HG02938 (cell line): ENCODE measurements at regions not wholly inside any gene's neighbourhood (a gene's known extent, or its start where the extent isn't known, plus 50 kb on each side); places are given as distances from the start of the nearest gene placed in this dataset.

Source experiments
- ATAC-seq: cut with Tn5 transposase; IDR thresholded peaks from one replicate; pipeline ENCODE4 v1.9.1; 2021; ENCODE audit warnings: mild to moderate bottlenecking, moderate library complexity; ENCODE audit not compliant: unreplicated experiment

DNA sequence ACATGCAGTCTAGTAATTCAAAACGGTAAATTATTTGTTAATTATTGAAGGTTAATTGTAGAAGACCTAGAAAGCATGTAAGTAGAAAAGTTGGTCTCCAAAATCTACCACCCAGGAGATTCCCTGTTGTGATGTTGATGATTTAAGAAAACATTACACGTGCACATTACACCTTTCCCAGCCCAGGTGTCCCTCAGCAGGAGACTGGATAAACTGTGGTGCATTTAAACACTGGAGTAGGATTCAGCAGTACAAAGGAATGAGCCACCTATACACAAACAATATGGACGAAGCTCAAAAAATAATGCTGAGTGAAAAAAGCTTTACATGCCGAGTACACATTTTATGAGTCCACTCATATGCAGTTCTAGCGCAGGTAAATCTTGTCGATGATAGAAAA is 109.0 kb upstream of the STARD3NL start:
- ATAC-seq, result no peak

DNA sequence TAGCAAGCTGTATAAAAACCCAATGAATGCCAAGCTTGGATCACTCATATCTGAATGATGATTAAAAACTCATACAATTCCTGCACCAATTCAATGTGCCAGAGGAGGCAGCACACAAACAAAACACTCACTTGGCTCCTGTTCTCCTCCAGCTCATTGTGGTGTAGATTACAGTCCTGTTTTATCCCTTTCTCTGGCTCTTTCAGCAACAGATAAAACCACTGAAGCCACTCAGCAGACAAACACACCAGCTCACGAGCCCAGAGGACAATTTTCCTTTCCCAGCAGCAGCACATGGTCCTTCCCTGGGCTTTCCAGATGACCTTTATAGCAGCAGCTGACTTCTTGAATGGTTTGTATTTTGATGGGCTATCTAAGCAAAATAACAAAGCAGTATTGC is 107.3 kb upstream of the STARD3NL start:
- no peak for ATAC-seq

DNA sequence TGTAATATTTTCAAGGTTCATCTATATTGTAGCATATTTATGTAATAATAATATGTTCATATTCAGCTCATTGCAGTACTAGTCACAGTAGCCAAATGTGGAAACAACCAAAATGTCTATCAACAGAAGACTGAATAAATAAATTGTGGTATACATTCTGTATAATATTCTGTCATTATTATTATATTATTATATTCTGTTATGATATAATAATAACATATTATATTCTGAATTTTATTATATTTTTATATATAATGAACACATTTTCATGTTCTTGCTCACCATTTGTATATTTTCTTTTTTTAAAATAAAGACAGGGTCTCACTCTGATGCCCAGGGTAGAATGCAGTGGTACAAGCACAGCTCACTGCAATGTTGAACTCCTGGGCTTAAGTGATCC is 91.2 kb upstream of the STARD3NL start:
- no peak for ATAC-seq

DNA sequence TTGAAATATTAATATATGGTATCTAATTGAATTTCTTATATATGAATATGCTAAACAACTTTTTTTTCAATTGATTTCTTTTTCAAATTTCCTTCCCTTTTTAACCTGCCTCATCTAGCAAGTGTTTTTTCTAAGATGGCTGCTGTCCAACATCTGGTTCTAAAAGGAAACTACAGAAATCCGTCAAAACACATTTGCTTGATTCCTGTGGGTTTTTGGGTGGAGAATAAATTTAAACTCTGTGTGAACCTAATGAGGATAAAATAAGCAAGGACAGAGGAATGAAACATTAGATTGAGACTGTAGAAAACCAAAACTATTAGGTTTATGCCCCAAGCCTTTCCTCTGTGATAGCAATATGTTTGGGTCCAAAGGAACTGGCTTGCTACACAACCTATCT is 75.5 kb upstream of the STARD3NL start:
- no peak for ATAC-seq

DNA sequence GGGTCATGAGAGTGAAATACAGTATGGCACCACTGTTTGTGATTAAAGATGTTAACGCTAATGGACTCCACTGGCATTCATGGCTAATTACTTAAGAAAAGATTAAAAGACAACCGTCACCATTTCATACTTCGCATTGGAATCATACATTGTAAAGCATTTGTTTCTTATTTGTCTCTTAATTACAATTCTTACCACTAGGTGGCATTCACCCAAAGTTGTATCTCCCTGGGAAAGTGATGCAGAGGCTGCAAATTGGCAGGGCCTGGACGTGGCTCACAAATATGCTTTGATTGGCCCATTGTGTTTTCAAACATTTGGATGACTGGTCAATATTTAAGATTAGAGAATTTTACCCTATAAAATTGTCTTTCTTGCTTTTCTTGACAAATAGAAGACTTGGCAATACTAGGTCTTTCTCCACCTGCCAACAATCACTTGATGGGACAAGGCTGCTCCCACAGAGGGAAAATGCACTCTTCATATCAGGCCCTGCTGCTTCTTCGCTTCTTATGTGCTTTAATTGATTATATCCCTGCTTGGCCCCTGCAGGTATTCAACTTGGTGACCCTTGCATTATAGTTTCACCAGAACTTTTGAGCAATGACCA is 72.1 kb upstream of the STARD3NL start:
- ATAC-seq, result no peak

DNA sequence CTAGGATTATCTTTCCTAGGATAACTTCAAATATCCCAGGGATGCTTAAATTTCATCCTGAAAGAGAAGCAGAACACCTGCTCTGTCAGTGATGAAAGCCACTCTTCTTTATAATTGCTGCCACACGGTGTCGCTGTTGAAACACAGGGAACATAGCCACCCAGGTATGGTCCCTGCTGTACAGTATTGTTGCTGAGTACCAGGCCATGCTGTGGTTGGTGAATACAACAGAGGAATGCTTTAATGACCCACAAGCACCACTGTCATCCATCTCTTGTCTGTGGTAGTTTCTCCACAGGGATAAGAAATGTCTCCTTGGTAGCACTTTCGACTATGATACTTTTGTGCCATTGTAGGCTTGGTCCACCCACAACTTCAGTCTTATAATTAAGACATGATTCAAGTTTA is 70.6 kb upstream of the STARD3NL start:
- ATAC-seq, result peak; percentile 76

DNA sequence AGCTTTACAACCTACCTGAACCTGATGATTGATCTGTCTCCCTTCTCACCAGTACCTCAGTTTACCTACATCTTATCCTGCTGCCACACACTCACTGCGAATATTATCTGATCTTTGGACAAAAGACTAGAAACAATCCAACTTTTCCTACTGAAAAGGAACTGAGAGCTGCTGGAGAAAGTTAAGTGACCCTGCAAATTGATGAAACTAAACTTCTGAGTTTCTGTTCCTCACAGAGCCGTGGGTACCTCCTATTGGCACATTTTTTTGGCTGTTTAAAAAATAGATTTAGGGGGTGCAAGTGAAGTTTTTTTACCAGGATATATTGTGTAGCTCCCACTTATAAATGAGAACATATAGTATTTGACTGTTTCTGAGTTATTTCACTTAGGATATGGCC is 66.0 kb upstream of the STARD3NL start:
- ATAC-seq, result no peak

DNA sequence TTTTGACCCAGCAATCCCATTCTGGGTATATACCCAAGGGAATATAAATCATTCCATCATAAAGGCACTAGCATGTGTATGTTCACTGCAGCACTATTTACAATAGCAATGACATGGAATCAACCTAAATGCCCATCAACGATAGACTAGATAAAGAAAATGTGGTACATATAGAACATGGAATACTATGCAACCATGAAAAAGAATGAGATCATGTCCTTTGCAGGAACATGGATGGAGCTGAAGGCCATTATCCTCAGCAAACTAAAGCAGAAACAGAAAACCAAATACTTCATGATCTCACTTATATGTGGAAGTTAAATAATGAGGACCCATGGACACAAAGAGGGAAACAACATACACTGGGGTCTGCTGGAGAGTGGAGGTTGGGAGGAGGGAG is 58.0 kb upstream of the STARD3NL start:
- no peak for ATAC-seq

DNA sequence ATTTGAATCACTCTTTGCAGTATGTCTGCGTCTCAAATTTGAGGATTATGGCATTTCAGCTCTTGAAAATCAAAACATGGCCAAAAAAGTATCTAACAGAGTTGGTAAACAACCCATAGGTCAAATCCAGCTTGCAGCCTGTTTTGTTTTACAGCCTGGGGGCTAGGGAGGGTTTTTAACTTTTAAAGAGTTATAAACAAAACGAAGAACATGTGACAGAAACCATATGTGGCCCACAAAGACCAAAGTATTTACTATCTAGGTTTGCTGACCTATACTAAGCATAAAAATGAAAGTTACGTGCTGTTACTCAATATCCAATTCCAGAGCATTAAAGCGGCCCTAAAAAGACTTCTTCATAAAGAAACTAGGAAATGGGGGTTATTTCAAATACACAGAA is 55.5 kb upstream of the STARD3NL start:
- ATAC-seq, result no peak

DNA sequence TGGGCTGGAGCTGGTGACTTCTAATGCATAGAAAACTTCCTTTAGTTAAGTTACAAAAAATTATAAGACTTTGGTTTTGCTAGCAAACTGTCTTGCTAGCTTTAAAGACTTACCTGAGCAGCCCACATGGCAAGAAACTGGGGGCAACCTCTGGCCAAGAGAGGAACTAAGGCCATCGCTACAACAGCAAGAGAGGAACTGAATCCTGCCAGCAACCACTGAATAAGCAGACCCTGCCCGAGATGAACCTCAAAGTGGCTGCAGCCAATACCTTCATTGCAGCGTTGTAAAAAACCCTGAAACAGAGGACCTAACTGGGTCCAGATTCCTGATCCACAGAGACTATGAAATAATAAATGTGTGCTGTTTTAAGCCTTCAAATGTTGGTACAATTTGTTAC is 54.6 kb upstream of the STARD3NL start:
- no peak for ATAC-seq

DNA sequence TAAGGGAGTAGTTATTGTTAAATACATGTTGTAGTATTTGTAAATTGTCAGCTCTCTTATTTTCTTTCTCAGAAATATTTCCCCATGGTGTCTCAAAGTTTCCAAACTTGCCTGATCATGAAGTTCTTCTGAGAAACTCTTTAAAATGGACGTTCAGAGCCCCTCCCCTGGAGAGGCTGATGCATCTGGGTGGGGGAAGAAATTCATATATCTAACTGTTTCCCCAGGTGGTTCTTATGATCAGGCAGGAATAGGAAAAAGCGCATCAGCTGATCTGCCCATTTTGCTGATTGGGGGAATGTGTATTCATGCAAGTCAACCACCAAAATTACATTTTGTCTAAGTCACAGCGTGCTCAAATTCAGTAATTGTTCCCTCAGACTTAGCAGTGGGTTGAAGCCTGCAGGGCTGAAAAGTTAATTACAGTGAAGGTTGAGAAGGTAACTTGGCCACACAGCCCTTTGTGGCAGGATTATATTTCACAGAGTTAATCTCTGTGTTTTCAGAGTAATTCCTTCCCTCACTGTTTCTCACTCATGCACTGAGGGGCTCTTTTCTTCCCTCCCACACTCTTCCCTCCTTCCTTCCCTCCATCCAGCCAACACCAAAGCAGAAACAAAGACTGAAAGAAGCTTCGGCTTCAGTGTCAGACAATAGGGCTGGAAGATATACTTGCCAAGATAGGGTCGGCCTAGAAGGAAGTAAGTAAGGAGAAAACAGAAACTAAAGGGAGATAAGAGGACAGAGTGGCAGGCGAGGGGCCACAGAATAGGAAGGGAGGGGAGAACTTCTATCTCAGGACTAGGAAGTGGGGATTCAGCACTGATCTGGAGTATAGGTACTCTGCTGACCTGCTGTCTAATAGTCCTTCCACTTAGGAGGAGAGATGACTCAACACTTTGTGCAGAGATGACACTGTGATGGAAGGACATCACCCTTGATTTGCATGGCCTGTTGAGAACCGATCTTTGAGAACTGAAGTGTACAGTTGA is 50.5 kb upstream of the STARD3NL start:
- ATAC-seq, result no peak
